ENCODE measurements at regions not wholly inside any gene's neighbourhood (a gene's known extent, or its start where the extent isn't known, plus 50 kb on each side); places are given as distances from the start of the nearest gene placed in this dataset.

DNA sequence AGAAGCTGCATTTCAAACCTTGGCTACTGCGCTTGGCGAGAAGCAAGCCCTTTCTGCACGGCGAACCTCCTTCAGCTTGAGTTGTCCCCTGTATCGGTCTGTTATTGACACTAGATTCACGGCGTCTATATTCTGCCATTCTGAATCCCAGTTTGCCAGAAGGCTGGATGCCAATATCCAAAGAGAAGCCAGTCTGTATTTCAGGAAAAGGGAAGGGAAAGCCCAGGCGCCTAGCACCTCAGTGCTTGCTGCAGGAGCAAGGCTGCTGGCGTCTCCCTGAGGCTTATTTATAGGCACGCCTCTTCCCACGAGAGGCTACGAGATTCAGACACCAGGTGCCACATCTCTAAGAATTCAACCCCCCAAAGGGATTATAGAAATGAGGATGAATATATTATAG lies 89.6 kb upstream of the CDH4 start:
- H3K36me3 Mint-ChIP-seq (ENCODE audit: insufficient read depth) = no peaks in the 10 kb centered on the region
- DNase-seq (ENCODE audit: low spot score in 2 of 2) = no peak
- H3K4me1 Mint-ChIP-seq = no peaks in the 10 kb centered on the region
- peaks cover 17% of the 10 kb centered on the region for H3K27me3 Mint-ChIP-seq
- no peak for ATAC-seq (replicated peaks; ENCODE audit: extremely low read depth, poor library complexity, severe bottlenecking)
- H3K4me3 Mint-ChIP-seq = no peak overlapping the region
- peaks cover 5% of the 10 kb centered on the region for H3K9me3 Mint-ChIP-seq
- no peak overlapping the region for H3K27ac Mint-ChIP-seq (ENCODE audit: low read depth)

DNA sequence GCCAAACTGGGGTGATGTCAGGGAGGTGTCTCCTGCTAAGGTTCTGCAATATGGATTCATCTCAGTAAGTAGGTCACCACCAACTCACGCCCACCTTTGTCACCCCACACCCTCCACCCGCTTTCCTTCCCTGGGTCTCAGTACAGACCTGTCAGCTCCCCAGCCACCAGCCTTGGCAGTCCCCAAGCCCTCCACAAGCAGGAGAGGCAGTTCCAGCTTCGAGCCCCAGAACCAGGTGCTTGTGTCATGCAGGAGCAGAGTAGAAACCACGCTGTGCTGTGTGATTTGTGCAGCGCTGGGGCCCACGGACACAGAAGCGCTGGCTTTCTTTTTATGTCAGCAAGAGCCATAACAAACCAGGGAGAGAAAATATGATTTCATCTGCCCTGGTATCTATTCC lies 89.0 kb upstream of the CDH4 start:
- peaks cover 23% of the 10 kb centered on the region for H3K27me3 Mint-ChIP-seq

DNA sequence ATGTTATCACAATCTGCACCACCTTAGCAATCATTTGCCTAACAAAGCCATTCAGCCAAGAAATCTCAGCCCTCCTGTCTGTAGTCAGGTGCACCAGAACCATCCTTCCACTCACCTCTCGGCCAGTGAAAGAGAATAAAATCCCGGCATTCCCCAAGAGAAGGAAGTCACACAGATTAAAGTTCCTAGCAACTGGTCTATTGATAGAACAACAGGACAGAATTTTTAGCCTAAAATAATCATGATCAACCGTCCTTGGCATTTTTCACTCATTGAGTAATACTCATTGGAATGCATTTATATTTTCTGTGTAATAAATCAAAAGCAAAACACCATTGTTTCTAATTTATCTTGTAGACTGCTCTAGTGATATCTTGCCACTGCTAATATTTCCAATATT lies 85.7 kb upstream of the CDH4 start:
- H3K4me3 Mint-ChIP-seq = no peak overlapping the region
- no peak overlapping the region for H3K27ac Mint-ChIP-seq (ENCODE audit: low read depth)
- peaks cover 26% of the 10 kb centered on the region for H3K27me3 Mint-ChIP-seq
- H3K9me3 Mint-ChIP-seq = no peaks in the 10 kb centered on the region
- no peaks in the 10 kb centered on the region for H3K4me1 Mint-ChIP-seq
- DNase-seq (ENCODE audit: low spot score in 2 of 2) (no peak), ATAC-seq (replicated peaks; ENCODE audit: extremely low read depth, poor library complexity, severe bottlenecking) (no peak)
- no peaks in the 10 kb centered on the region for H3K36me3 Mint-ChIP-seq (ENCODE audit: insufficient read depth)

More for the DNA sequence above, 89.0 kb upstream of the CDH4 start:
- ATAC-seq (replicated peaks; ENCODE audit: extremely low read depth, poor library complexity, severe bottlenecking) = no peak
- Mint-ChIP-seq H3K4me3 (no peak overlapping the region), H3K27ac (ENCODE audit: low read depth) (no peak overlapping the region), H3K9me3 (peaks cover 5% of the 10 kb centered on the region), H3K36me3 (ENCODE audit: insufficient read depth) (no peaks in the 10 kb centered on the region), H3K4me1 (no peaks in the 10 kb centered on the region)
- DNase-seq (ENCODE audit: low spot score in 2 of 2) = no peak

DNA sequence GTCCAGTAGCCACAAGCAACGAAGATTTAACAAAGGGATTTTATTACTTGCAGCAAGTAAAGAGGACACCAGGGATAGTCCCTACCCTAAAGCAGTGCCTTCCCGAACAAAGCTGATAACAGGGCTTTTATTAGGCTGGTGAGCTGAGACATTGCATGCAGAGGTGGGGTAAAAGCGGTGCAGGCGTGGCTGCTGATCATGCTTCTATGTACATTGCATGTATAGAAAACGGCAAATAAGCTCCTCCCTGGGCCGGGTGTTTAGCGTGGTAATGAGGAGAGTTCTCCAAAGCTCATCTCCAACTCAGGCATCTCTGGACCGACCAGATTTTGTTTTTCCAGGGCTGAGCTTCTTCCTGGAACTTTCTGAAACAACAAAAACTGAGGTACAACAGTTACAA lies 83.5 kb upstream of the CDH4 start:
- Mint-ChIP-seq H3K27ac (ENCODE audit: low read depth) (no peak overlapping the region), H3K9me3 (no peaks in the 10 kb centered on the region), H3K4me3 (no peak overlapping the region), H3K27me3 (peaks cover 16% of the 10 kb centered on the region), H3K36me3 (ENCODE audit: insufficient read depth) (no peaks in the 10 kb centered on the region), H3K4me1 (no peaks in the 10 kb centered on the region)
- DNase-seq (ENCODE audit: low spot score in 2 of 2) (no peak), ATAC-seq (replicated peaks; ENCODE audit: extremely low read depth, poor library complexity, severe bottlenecking) (no peak)

DNA sequence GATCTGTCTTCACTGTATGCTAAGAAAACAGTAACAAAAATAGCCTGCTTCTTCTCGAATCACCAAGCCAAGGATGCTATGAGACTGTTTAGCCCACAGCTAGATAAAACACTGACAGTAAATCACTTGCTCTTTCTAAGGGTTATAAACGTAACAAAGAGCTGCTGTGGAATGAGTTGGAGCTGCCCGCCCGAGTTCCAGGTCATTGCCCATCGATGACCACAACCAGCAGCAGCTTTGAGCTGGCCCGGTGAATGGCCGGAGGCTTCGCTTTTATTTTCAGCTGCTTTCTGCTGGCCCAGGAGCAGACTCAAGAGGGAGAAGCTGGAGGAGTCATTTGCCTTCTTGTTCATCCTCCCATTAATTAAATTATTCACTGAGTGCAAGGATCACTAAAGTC lies 82.2 kb upstream of the CDH4 start:
- no peaks in the 10 kb centered on the region for H3K4me1 Mint-ChIP-seq
- DNase-seq (ENCODE audit: low spot score in 2 of 2) (no peak), ATAC-seq (replicated peaks; ENCODE audit: extremely low read depth, poor library complexity, severe bottlenecking) (no peak)
- no peak overlapping the region for H3K4me3 Mint-ChIP-seq
- no peak overlapping the region for H3K27ac Mint-ChIP-seq (ENCODE audit: low read depth)
- H3K36me3 Mint-ChIP-seq (ENCODE audit: insufficient read depth) = no peaks in the 10 kb centered on the region
- H3K9me3 Mint-ChIP-seq = no peaks in the 10 kb centered on the region
- H3K27me3 Mint-ChIP-seq = peaks cover 11% of the 10 kb centered on the region

DNA sequence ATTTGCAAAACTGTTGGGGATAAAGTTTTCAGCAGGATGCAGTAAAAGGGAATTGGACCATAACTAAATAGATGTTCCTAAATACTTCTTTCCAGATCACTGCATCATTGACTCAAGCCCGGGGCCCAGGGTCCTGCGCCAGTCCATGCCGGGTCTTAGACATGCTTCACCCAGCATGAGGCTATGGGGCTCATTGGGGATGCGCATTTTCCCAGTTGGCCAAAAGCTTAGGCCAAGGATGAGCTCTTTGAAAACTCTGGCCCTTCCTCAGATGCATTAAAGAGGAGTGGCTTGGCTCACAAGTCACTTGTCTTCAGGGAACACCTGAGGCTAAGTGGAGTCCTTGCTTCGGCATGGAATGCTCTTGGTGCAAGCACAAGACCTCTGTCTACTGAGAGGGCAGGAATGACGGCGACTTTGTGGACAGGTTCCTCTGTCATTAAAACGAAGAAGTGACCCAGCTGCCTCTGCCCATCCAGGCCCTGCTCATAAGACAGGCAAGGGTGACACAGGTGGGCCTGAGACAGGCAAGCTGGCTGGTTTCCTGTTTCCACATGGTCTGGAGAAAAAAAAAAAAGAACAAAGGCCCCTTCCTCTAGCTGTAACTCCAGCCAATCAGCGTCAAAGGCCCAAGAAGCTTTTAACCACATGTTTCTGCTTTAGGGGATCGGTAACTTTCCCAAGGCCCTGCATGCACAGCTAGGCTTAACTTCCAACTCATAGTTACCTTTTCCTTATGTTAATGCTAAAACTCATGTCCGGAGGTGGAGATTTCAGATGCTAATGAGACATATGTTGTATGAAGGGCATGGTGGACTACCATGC lies 81.4 kb upstream of the CDH4 start:
- Mint-ChIP-seq H3K9me3 (no peaks in the 10 kb centered on the region), H3K27me3 (peaks cover 11% of the 10 kb centered on the region), H3K36me3 (ENCODE audit: insufficient read depth) (no peaks in the 10 kb centered on the region), H3K4me1 (no peaks in the 10 kb centered on the region), H3K27ac (ENCODE audit: low read depth) (no peak overlapping the region), H3K4me3 (no peak overlapping the region)
- DNase-seq (ENCODE audit: low spot score in 2 of 2) = no peak
- no peak for ATAC-seq (replicated peaks; ENCODE audit: extremely low read depth, poor library complexity, severe bottlenecking)

DNA sequence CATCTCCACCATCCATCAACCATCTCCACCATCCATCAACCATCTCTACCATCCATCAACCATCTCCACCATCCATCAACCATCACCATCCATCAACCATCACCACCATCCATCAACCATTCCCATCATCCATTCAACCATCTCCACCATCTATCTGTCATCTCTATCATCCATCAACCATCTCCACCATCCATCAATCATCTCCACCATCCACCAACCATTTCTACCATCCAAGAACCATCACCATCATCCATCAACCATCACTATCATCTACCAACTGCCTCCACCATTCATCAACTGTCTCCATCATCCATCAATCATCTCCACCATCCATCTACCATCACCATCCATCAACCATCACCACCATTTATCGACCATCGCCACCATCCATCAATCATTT lies 78.8 kb upstream of the CDH4 start:
- peaks cover under 1% of the 10 kb centered on the region for H3K27me3 Mint-ChIP-seq
- DNase-seq (ENCODE audit: low spot score in 2 of 2) (no peak), ATAC-seq (replicated peaks; ENCODE audit: extremely low read depth, poor library complexity, severe bottlenecking) (no peak)
- H3K36me3 Mint-ChIP-seq (ENCODE audit: insufficient read depth) = no peaks in the 10 kb centered on the region
- no peak overlapping the region for H3K4me3 Mint-ChIP-seq
- no peaks in the 10 kb centered on the region for H3K9me3 Mint-ChIP-seq
- H3K4me1 Mint-ChIP-seq = no peaks in the 10 kb centered on the region
- H3K27ac Mint-ChIP-seq (ENCODE audit: low read depth) = no peak overlapping the region

DNA sequence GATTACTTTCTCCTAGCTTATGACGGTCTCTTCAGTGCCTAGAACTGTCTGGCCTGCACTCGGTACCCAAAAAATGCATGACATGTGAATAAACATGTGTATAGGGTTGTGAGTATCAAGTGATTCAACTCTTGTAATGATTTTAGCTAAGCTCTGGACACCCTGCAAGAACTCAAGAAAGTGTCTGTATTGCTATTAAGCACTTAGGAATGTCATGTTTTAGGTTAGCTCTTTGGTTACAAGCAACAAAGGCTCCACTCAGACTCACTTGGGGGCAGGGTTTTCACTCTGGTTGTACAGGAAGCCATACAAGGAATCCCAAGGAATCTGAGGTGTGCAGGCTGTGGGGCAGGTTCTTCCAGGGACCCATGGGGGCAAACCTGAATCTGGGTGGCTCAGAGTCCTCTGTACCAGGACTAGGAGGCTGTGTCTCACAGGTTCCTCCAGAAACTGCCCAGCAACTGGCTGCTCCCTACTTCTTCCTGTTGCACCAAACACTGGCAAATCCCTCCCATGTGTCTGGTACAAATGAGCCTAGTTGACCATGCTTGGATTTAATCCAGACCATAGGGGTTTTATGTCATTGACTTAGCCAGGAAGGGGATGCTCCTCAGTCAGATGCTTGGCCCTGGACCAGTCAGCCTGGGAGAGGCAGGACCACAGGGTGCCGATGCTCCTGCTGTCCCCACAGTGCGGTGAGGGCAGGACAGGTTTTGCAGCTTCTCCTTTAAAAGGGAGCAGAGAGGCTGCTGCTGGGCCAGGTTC lies 77.9 kb upstream of the CDH4 start:
- Mint-ChIP-seq H3K4me3 (no peak overlapping the region), H3K4me1 (no peaks in the 10 kb centered on the region), H3K36me3 (ENCODE audit: insufficient read depth) (no peaks in the 10 kb centered on the region), H3K9me3 (no peaks in the 10 kb centered on the region), H3K27me3 (no peaks in the 10 kb centered on the region), H3K27ac (ENCODE audit: low read depth) (no peak overlapping the region)
- DNase-seq (ENCODE audit: low spot score in 2 of 2) (no peak), ATAC-seq (replicated peaks; ENCODE audit: extremely low read depth, poor library complexity, severe bottlenecking) (no peak)

DNA sequence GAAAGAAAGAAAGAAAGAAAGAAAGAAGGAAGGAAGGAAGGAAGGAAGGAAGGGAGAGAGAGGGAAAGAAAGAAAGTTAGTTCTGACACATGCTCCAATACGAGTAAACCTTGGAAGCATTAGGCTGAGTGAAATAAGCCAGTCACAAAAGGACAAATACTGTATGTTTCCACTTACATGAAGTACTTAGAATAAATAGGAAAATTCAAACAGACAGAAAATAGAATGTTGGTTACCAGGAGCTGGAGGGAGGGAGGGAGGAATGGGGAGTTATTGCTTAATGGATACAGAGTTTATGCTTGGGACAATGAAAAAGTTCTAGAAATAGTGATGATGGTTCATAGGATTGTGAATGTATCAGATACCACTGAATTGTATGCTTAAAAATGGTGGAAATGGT lies 75.2 kb upstream of the CDH4 start:
- no peak overlapping the region for H3K4me3 Mint-ChIP-seq
- H3K36me3 Mint-ChIP-seq (ENCODE audit: insufficient read depth) = no peaks in the 10 kb centered on the region
- no peaks in the 10 kb centered on the region for H3K9me3 Mint-ChIP-seq
- DNase-seq (ENCODE audit: low spot score in 2 of 2) (no peak), ATAC-seq (replicated peaks; ENCODE audit: extremely low read depth, poor library complexity, severe bottlenecking) (no peak)
- no peak overlapping the region for H3K27ac Mint-ChIP-seq (ENCODE audit: low read depth)
- H3K27me3 Mint-ChIP-seq = no peaks in the 10 kb centered on the region
- H3K4me1 Mint-ChIP-seq = no peaks in the 10 kb centered on the region

DNA sequence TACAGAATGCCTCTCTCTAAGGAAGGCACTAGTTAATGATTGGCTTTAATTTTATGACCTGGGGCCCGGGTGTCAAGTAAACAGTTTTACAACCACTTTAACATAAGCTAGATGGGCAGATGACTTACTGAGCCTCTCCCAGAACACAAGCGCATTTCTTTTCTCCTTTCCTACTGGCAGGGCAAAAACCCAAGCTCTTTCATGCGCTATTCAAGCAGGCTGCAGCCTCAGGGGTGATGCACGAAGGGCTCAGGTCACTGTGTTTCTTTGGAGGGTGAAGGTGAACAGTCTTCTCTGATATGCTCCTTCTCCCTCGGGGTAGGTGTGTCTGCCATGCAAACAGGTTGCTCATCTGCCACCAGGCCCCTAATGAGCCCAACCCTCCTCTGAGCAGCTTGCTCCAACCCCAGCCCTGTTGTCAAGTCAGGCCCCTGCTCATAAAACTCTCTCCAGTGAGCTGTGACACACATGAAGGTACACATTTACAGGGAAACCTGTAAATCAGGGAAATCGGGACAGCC lies 73.5 kb upstream of the CDH4 start:
- no peaks in the 10 kb centered on the region for H3K27me3 Mint-ChIP-seq
- H3K4me1 Mint-ChIP-seq = no peaks in the 10 kb centered on the region
- H3K9me3 Mint-ChIP-seq = no peaks in the 10 kb centered on the region
- H3K36me3 Mint-ChIP-seq (ENCODE audit: insufficient read depth) = no peaks in the 10 kb centered on the region
- no peak overlapping the region for H3K4me3 Mint-ChIP-seq
- no peak for DNase-seq (ENCODE audit: low spot score in 2 of 2)
- no peak overlapping the region for H3K27ac Mint-ChIP-seq (ENCODE audit: low read depth)
- no peak for ATAC-seq (replicated peaks; ENCODE audit: extremely low read depth, poor library complexity, severe bottlenecking)

DNA sequence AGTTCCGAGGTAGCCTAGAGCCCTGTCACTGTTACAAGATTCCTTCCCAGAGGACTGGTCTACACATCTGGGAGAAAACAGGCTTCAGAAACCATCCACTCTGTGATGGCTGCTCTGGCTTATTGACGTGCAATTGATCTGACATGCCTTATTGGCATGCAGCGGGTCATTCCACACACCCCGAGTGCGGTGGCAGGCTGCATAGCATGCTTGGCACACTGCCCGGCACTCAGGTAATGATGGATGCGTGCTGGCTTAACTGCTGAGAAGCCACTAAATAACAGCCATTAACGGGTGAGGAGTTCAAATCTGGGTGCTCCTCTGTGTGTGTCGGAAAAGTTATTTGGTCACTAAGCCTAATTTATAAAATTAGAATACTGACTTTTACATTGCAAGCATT lies 67.9 kb upstream of the CDH4 start:
- Mint-ChIP-seq H3K9me3 (no peaks in the 10 kb centered on the region), H3K4me1 (no peaks in the 10 kb centered on the region), H3K36me3 (ENCODE audit: insufficient read depth) (no peaks in the 10 kb centered on the region), H3K27ac (ENCODE audit: low read depth) (no peak overlapping the region), H3K27me3 (peaks cover 9% of the 10 kb centered on the region), H3K4me3 (no peak overlapping the region)
- ATAC-seq (replicated peaks; ENCODE audit: extremely low read depth, poor library complexity, severe bottlenecking) (no peak), DNase-seq (ENCODE audit: low spot score in 2 of 2) (no peak)

DNA sequence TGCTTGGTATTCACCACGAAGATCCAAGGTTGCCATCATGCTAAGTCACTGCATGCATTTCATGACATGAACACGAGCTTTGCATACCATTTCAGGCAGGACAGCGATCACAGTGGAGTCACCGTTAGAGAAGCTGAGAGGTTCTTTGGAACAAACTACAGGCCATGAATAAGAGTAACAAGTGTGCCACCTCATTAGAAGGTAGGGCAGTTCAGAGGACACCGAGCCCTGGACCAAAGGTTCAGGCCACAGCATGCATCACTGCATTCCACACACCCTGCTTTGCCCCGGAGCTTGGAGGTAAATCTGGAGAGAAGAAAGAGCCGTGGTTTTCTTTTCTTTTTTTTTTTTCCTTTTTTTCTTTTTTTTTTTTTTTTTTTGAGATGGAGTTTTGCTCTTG lies 66.9 kb upstream of the CDH4 start:
- ATAC-seq (replicated peaks; ENCODE audit: extremely low read depth, poor library complexity, severe bottlenecking) = no peak
- no peaks in the 10 kb centered on the region for H3K9me3 Mint-ChIP-seq
- no peak overlapping the region for H3K27ac Mint-ChIP-seq (ENCODE audit: low read depth)
- H3K4me1 Mint-ChIP-seq = no peaks in the 10 kb centered on the region
- H3K4me3 Mint-ChIP-seq = no peak overlapping the region
- DNase-seq (ENCODE audit: low spot score in 2 of 2) = no peak
- H3K36me3 Mint-ChIP-seq (ENCODE audit: insufficient read depth) = no peaks in the 10 kb centered on the region
- peaks cover 9% of the 10 kb centered on the region for H3K27me3 Mint-ChIP-seq
